SK-N-SH (cell line): ENCODE measurements at regions not wholly inside any gene's neighbourhood (a gene's known extent, or its start where the extent isn't known, plus 50 kb on each side); places are given as distances from the start of the nearest gene placed in this dataset.

Source experiments
- CTCF ChIA-PET: fragments of 300-600, 350-600 bp; formaldehyde crosslinking; extraction: SDS; loops from one replicate; lab custom pipeline; 2021; lab: Yijun Ruan, JAX
- POLR2A ChIA-PET: fragments of 350-600 bp; sonication (Branson Sonifier 250); formaldehyde crosslinking; extraction: SDS; loops from one replicate; lab custom pipeline; 2020; ENCODE audit warnings: antibody characterized with exemption, inconsistent platforms; lab: Yijun Ruan, JAX
- DNase-seq: peaks from one replicate; pipeline ENCODE4 v3.0.0; 2012
- H2AFZ ChIP-seq: fragments of 200-600 bp; sonication (generic); 2 replicates; pipeline ENCODE4 v1.8.1; 2016; ENCODE audit warnings: antibody characterized with exemption, mild to moderate bottlenecking, low read depth
- H3F3A ChIP-seq: fragments of 200-600 bp; sonication (generic); replicated peaks from 2 replicates; pipeline ENCODE3; 2016; ENCODE audit warnings: antibody characterized with exemption, mild to moderate bottlenecking; ENCODE audit not compliant: insufficient read depth
- H3K27ac ChIP-seq, 2 experiments: fragments of 200-500 bp in 1 of 2; fragments of 200-600 bp in 1 of 2; sonication (Bioruptor generic) in 1 of 2; sonication (generic), shearing (Covaris generic) in 1 of 2; 2 replicates each; pipeline versions ENCODE4 v1.5.1 to v1.6.1; 2014 to 2016; ENCODE audit warnings: low read depth in 2 of 2, inconsistent platforms in 1 of 2, low read length in 1 of 2, mild to moderate bottlenecking in 1 of 2, mixed read lengths in 1 of 2
- H3K27me3 ChIP-seq: fragments of 200-600 bp; sonication (generic), shearing (Covaris generic); 2 replicates; pipeline ENCODE4 v1.6.1; 2016; ENCODE audit warnings: mixed run types; ENCODE audit not compliant: insufficient read depth
- H3K36me3 ChIP-seq, 2 experiments: fragments of 200-500 bp in 1 of 2; fragments of 200-600 bp in 1 of 2; sonication (Bioruptor generic) in 1 of 2; sonication (generic) in 1 of 2; replicated peaks in 1 of 2; 2 replicates each; pipeline versions ENCODE3 to v1.5.1; 2014 to 2016; ENCODE audit warnings: low read length in 1 of 2, mild to moderate bottlenecking in 1 of 2; ENCODE audit not compliant: insufficient read depth in 2 of 2, control insufficient read depth in 1 of 2
- H3K4me1 ChIP-seq, 2 experiments: fragments of 200-500 bp in 1 of 2; fragments of 200-600 bp in 1 of 2; sonication (Bioruptor generic) in 1 of 2; sonication (generic), shearing (Covaris generic) in 1 of 2; 2 replicates each; pipeline versions ENCODE4 v1.5.1 to v1.6.1; 2014 to 2016; ENCODE audit warnings: low read depth in 1 of 2, low read length in 1 of 2, mixed run types in 1 of 2; ENCODE audit not compliant: insufficient read depth in 2 of 2, control insufficient read depth in 1 of 2
- H3K4me2 ChIP-seq: fragments of 200-600 bp; sonication (generic), shearing (Covaris generic); 2 replicates; pipeline ENCODE4 v1.6.1; 2017; ENCODE audit warnings: mixed run types
- H3K4me3 ChIP-seq, 2 experiments: fragments of 200-500 bp in 1 of 2; fragments of 200-600 bp in 1 of 2; sonication (Bioruptor generic) in 1 of 2; sonication (generic), shearing (Covaris generic) in 1 of 2; 2 replicates each; pipeline versions ENCODE4 v1.5.1 to v1.8.1; 2014 to 2016; ENCODE audit warnings: low read depth in 2 of 2, inconsistent platforms in 1 of 2, low read length in 1 of 2, mild to moderate bottlenecking in 1 of 2, mixed read lengths in 1 of 2, moderate library complexity in 1 of 2
- H3K79me2 ChIP-seq: fragments of 200-600 bp; sonication (generic); 2 replicates; pipeline ENCODE4 v1.8.1; 2017; ENCODE audit warnings: mild to moderate bottlenecking; ENCODE audit not compliant: insufficient read depth
- H3K9ac ChIP-seq: fragments of 200-600 bp; sonication (generic); 2 replicates; pipeline ENCODE4 v1.6.1; 2017; ENCODE audit warnings: mixed run types
- H3K9me2 ChIP-seq: fragments of 200-600 bp; sonication (generic); 2 replicates; pipeline ENCODE4 v1.6.1; 2017; ENCODE audit warnings: mixed run types
- H3K9me3 ChIP-seq: fragments of 200-600 bp; sonication (generic); 2 replicates; pipeline ENCODE4 v1.6.1; 2017; ENCODE audit warnings: mixed run types, mild to moderate bottlenecking, moderate library complexity
- H4K20me1 ChIP-seq: fragments of 200-600 bp; sonication (generic); 2 replicates; pipeline ENCODE4 v1.6.1; 2017; ENCODE audit warnings: mild to moderate bottlenecking, mixed run types; ENCODE audit not compliant: insufficient read depth
- CHD2 ChIP-seq: fragments of 150-350 bp; IDR thresholded peaks from 2 replicates; pipeline ENCODE4 v1.6.1; 2018; ENCODE audit warnings: low read length; ENCODE audit not compliant: partially characterized antibody
- EP300 ChIP-seq, 2 experiments: IDR thresholded peaks; 2 replicates each; pipeline versions ENCODE4 v1.4.0 to v1.6.1; 2012; ENCODE audit warnings: borderline replicate concordance in 1 of 2, low read depth in 1 of 2, low read length in 1 of 2
- EZH2phosphoT487 ChIP-seq: fragments of 200-600 bp; sonication (generic); IDR thresholded peaks from 2 replicates; pipeline ENCODE4 v1.6.1; 2017; ENCODE audit warnings: low read depth, mixed run types, mild to moderate bottlenecking, antibody characterized with exemption, moderate library complexity, borderline replicate concordance
- FOSL2 ChIP-seq: IDR thresholded peaks from 2 replicates; pipeline ENCODE4 v1.4.0; 2012; ENCODE audit warnings: low read depth, mild to moderate bottlenecking, moderate library complexity, borderline replicate concordance
- FOXJ3 ChIP-seq: sonication (generic); formaldehyde crosslinking; IDR thresholded peaks from 2 replicates; pipeline ENCODE4 v1.5.1; 2020; ENCODE audit warnings: mild to moderate bottlenecking, missing genetic modification reagents
- GABPA ChIP-seq: IDR thresholded peaks from 2 replicates; pipeline ENCODE4 v1.4.0; 2012; ENCODE audit warnings: low read depth, mild to moderate bottlenecking
- GATA2 ChIP-seq: sonication (generic); formaldehyde crosslinking; IDR thresholded peaks from 2 replicates; pipeline ENCODE4 v1.5.0; 2020; ENCODE audit warnings: mild to moderate bottlenecking, missing genetic modification reagents
- JUND ChIP-seq: IDR thresholded peaks from 2 replicates; pipeline ENCODE4 v1.4.0; 2012
- MEF2A ChIP-seq: IDR thresholded peaks from 2 replicates; pipeline ENCODE4 v1.4.0; 2012; ENCODE audit warnings: low read depth, borderline replicate concordance
- MXI1 ChIP-seq: IDR thresholded peaks from 2 replicates; pipeline ENCODE4 v1.6.1; 2012; ENCODE audit warnings: mild to moderate bottlenecking, low read depth, low read length, improper control_type of control experiment
- NFIC ChIP-seq: IDR thresholded peaks from 2 replicates; pipeline ENCODE4 v1.4.0; 2012; ENCODE audit warnings: borderline replicate concordance
- NRF1 ChIP-seq: IDR thresholded peaks from 2 replicates; pipeline ENCODE4 v1.6.1; 2012; ENCODE audit warnings: low read depth, mild to moderate bottlenecking, low read length
- RAD21 ChIP-seq: IDR thresholded peaks from 2 replicates; pipeline ENCODE4 v1.6.1; 2012; ENCODE audit warnings: mild to moderate bottlenecking, low read length
- RXRA ChIP-seq: IDR thresholded peaks from 2 replicates; pipeline ENCODE4 v1.4.0; 2012; ENCODE audit warnings: low read depth, mild to moderate bottlenecking, borderline replicate concordance
- SIN3A ChIP-seq: IDR thresholded peaks from 2 replicates; pipeline ENCODE4 v1.6.1; 2012; ENCODE audit warnings: low read depth, mild to moderate bottlenecking, low read length, moderate library complexity, borderline replicate concordance
- TEAD4 ChIP-seq: IDR thresholded peaks from 2 replicates; pipeline ENCODE4 v1.4.0; 2012; ENCODE audit warnings: mild to moderate bottlenecking, borderline replicate concordance; ENCODE audit not compliant: insufficient read depth
- ZBTB33 ChIP-seq: IDR thresholded peaks from 2 replicates; pipeline ENCODE4 v1.4.0; 2012; ENCODE audit warnings: low read depth, borderline replicate concordance
- WGBS: methylation state at CpG from one replicate; pipeline ENCODE4 v1.1.6; 2017; ENCODE audit warnings: low lambda C conversion rate; 5-methylcytosine and 5-hydroxymethylcytosine counted together
- TF ChIP-seq, protein P1 (sequence below): IDR thresholded peaks from 2 replicates; pipeline ENCODE4 v1.6.1; 2012; ENCODE audit warnings: mild to moderate bottlenecking, low read depth, low read length, moderate library complexity
- TF ChIP-seq, protein P2 (sequence below): IDR thresholded peaks from 2 replicates; pipeline ENCODE4; 2012

DNA sequence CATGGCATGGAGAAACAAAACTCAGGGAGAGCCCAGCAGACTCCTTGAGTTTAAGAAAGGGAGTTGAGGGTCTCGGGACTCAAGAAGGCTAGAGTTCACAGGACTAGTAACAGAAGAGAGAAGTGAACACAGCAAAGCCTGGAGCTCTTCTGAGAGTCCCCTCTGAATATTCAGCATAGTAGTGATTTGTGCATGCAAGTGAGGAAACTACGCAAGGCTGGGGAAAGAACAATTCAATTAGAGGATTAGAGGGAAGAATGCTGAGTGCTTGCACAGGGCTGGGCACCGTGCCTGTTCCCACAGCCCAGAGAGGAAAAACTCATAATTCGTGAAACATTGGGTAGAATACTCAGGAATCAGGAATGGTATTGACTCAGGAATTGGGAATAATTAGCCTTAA is 540.0 kb upstream of the SALL1 start:
- H3K36me3 ChIP-seq = no peaks in the 10 kb centered on the region
- no peak overlapping the region for H3K9ac ChIP-seq
- ChIA-PET POLR2A (no interaction called here), CTCF (interaction anchor here (2.2 kb wide), 1 partner anchor 9 kb away, joined by 7 read pairs; no protein-coding TSS in a partner anchor)
- H4K20me1 ChIP-seq = no peaks in the 10 kb centered on the region
- no peak for DNase-seq
- H3K4me1 ChIP-seq = no peaks in the 10 kb centered on the region
- H2AFZ ChIP-seq = no peak overlapping the region
- 22% methylated on average over 4 of the region's 4 CpGs for WGBS
- H3K27ac ChIP-seq = no peak overlapping the region
- no peak for TF ChIP-seq NFIC
- no peak for TF ChIP-seq NRF1
- TF ChIP-seq EP300 (IDR thresholded peaks at IDR 0.05; ENCODE audit: borderline replicate concordance in 1 of 2, low read depth in 1 of 2, low read length in 1 of 2) = no peak
- no peak for TF ChIP-seq EZH2phosphoT487
- TF ChIP-seq MXI1 = no peak
- TF ChIP-seq, protein P1, sequence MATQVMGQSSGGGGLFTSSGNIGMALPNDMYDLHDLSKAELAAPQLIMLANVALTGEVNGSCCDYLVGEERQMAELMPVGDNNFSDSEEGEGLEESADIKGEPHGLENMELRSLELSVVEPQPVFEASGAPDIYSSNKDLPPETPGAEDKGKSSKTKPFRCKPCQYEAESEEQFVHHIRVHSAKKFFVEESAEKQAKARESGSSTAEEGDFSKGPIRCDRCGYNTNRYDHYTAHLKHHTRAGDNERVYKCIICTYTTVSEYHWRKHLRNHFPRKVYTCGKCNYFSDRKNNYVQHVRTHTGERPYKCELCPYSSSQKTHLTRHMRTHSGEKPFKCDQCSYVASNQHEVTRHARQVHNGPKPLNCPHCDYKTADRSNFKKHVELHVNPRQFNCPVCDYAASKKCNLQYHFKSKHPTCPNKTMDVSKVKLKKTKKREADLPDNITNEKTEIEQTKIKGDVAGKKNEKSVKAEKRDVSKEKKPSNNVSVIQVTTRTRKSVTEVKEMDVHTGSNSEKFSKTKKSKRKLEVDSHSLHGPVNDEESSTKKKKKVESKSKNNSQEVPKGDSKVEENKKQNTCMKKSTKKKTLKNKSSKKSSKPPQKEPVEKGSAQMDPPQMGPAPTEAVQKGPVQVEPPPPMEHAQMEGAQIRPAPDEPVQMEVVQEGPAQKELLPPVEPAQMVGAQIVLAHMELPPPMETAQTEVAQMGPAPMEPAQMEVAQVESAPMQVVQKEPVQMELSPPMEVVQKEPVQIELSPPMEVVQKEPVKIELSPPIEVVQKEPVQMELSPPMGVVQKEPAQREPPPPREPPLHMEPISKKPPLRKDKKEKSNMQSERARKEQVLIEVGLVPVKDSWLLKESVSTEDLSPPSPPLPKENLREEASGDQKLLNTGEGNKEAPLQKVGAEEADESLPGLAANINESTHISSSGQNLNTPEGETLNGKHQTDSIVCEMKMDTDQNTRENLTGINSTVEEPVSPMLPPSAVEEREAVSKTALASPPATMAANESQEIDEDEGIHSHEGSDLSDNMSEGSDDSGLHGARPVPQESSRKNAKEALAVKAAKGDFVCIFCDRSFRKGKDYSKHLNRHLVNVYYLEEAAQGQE = no peak
- no peak for TF ChIP-seq FOXJ3 (CRISPR knock-in tag)
- TF ChIP-seq ZBTB33 = no peak
- TF ChIP-seq RAD21 = no peak
- TF ChIP-seq JUND = no peak
- no peak overlapping the region for H3K4me2 ChIP-seq
- H3K9me3 ChIP-seq = no peaks in the 10 kb centered on the region; the same call in 1 of the 2 replicates
- no peaks in the 10 kb centered on the region for H3F3A ChIP-seq
- H3K27me3 ChIP-seq = no peaks in the 10 kb centered on the region
- H3K4me3 ChIP-seq = no peak overlapping the region
- H3K9me2 ChIP-seq = no peaks in the 10 kb centered on the region
- no peaks in the 10 kb centered on the region for H3K79me2 ChIP-seq

DNA sequence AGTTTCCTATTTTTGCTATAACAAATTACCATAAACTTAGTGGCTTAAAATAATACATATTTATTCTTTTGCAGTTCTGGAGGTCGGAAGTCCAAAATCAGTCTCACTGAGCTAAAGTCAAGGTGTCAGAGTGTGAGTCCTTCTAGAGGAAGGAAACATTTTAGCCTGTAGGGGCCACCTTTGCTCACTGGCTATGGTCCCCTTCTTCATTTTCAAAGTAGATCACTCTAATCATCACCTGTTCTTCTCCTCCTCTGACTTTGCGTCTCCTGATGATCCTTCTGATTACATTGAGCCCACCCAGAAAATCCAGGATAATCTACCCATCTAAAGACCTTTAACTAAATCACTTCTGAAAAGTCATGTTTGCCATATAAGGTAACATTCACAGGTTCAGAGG is 534.4 kb upstream of the SALL1 start:
- ChIA-PET CTCF (interaction anchor here (3.2 kb wide), 1 partner anchor 13 kb away, joined by 7 read pairs; no protein-coding TSS in a partner anchor), POLR2A (no interaction called here)
- Histone ChIP-seq H3K9me2 (no peaks in the 10 kb centered on the region), H3K4me3 (no peak overlapping the region), H3F3A (no peaks in the 10 kb centered on the region), H3K27ac (no peak overlapping the region), H3K36me3 (no peaks in the 10 kb centered on the region), H3K4me2 (no peak overlapping the region), H3K9me3 (no peaks in the 10 kb centered on the region), H3K9ac (no peak overlapping the region), H3K4me1 (peaks cover 0 to 20% of the 10 kb centered on the region in 2 experiments; a peak in 2 of 4 replicates), H3K79me2 (no peaks in the 10 kb centered on the region), H2AFZ (no peak overlapping the region), H3K27me3 (no peaks in the 10 kb centered on the region), H4K20me1 (no peaks in the 10 kb centered on the region)
- no peak for DNase-seq
- WGBS = 54% methylated on average over 2 of the region's 2 CpGs
- TF ChIP-seq GATA2 (CRISPR knock-in tag) (no peak), ZBTB33 (no peak), GABPA (no peak), RAD21 (no peak), RXRA (no peak), NRF1 (no peak), MEF2A (no peak), EP300 (IDR thresholded peaks at IDR 0.05; ENCODE audit: borderline replicate concordance in 1 of 2, low read depth in 1 of 2, low read length in 1 of 2) (no peak), TEAD4 (no peak), NFIC (no peak), CHD2 (no peak), JUND (no peak), SIN3A (no peak), FOSL2 (no peak)
- TF ChIP-seq, protein P2, sequence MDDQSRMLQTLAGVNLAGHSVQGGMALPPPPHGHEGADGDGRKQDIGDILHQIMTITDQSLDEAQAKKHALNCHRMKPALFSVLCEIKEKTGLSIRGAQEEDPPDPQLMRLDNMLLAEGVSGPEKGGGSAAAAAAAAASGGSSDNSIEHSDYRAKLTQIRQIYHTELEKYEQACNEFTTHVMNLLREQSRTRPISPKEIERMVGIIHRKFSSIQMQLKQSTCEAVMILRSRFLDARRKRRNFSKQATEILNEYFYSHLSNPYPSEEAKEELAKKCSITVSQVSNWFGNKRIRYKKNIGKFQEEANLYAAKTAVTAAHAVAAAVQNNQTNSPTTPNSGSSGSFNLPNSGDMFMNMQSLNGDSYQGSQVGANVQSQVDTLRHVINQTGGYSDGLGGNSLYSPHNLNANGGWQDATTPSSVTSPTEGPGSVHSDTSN = no peak
